ENCODE measurements at regions not wholly inside any gene's neighbourhood (a gene's known extent, or its start where the extent isn't known, plus 50 kb on each side); places are given as distances from the start of the nearest gene placed in this dataset.

DNA sequence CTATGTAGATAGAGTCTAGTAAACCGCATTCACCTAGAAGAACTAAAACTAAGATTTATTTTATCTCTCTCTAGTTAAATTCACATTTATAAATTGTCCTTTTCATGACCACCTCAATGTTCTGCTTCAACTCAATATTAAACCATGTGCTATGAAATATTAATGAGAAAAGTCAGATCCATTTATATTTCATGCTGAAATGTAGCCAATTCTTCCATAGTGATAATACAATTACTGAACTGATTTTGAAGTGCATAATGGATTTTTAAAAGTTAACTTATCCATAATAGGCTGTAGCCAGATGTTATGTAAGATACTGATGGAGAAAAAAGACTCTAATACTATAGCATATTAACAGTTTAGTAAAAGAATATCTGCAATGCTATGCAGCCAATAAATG is 479.7 kb upstream of the PCDH15 start:
- FAIRE-seq (no peak), DNase-seq (ENCODE audit: low read depth, low spot score) (no peak), ATAC-seq (no peak)
- ChIA-PET POLR2A (no interaction called here), SMC1A (ENCODE audit: uncharacterized antibody, unreplicated experiment) (no interaction called here), CTCF (no interaction called here), RAD21 (ENCODE audit: unreplicated experiment) (no interaction called here)
- H2AFZ ChIP-seq (ENCODE audit: control insufficient read depth, low read depth, low read length) = no peak overlapping the region
- no peak overlapping the region for H3K4me3 ChIP-seq
- H3K9ac ChIP-seq (ENCODE audit: control insufficient read depth, insufficient read depth, low read length) = no peak overlapping the region
- no peaks in the 10 kb centered on the region for H4K20me1 ChIP-seq (ENCODE audit: control insufficient read depth, insufficient read depth)
- H3K36me3 ChIP-seq (ENCODE audit: control insufficient read depth in 2 of 2, insufficient read depth in 2 of 2, low read length in 1 of 2) = no peaks in the 10 kb centered on the region
- intact Hi-C loops (cut with micrococcal nuclease; ENCODE audit: unreplicated experiment) (no loop called here), in situ Hi-C loops (cut with MboI) (no loop called here)
- H3K27ac ChIP-seq (ENCODE audit: control insufficient read depth, insufficient read depth) = no peak overlapping the region
- no peaks in the 10 kb centered on the region for H3K9me3 ChIP-seq (replicated peaks; ENCODE audit: control insufficient read depth, insufficient read depth, low read length)
- no peaks in the 10 kb centered on the region for H3K79me2 ChIP-seq (ENCODE audit: control insufficient read depth, insufficient read depth, low read length)
- BruUV-seq (replicated peaks) = no TSS peak
- TF ChIP-seq RBBP5 (conservative IDR thresholded peaks at IDR 0.05) (no peak), SPI1 (IDR thresholded peaks at IDR 0.05; ENCODE audit: borderline replicate concordance, insufficient read depth, low read depth, low read length) (no peak), NBN (IDR thresholded peaks at IDR 0.05) (no peak), CBX3 (IDR thresholded peaks at IDR 0.05; ENCODE audit: borderline replicate concordance, low read depth) (no peak), RAD51 (IDR thresholded peaks at IDR 0.05) (no peak), SUPT20H (IDR thresholded peaks at IDR 0.05; ENCODE audit: borderline replicate concordance, control insufficient read depth, low read depth, low read length) (no peak), ZNF24 (IDR thresholded peaks at IDR 0.05) (no peak)
- WGBS (ENCODE audit: insufficient coverage, insufficient replicate concordance, low lambda C conversion rate, missing lambda C conversion rate) = 63% methylated on average over 1 of the region's 1 CpG
- no peak overlapping the region for H3K4me2 ChIP-seq (ENCODE audit: control insufficient read depth, insufficient read depth)
- H3K27me3 ChIP-seq (replicated peaks in 1 of 2; ENCODE audit: control insufficient read depth in 2 of 2, insufficient read depth in 2 of 2, low read length in 1 of 2) = no peaks in the 10 kb centered on the region
- no peaks in the 10 kb centered on the region for H3K4me1 ChIP-seq (ENCODE audit: control insufficient read depth, insufficient read depth, low read length)

DNA sequence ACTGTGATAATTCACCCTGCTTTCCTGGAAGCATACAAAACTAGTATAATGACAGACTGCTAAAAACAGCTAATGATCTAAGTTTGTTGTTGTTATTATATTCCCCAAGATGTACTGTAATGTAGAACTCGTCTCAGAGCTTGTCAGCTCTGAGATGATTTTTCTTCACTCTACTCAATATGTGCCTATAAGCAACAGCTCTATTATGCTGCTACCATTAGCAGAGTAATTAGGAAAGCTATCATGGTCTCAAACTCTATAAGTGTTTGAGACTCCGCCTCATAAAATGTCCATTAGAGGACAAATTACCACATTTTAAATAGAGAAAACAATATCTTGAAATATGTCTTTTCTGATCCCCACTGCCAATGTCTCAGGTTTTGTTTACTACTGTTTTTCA is 476.5 kb upstream of the PCDH15 start:
- SMC1A ChIA-PET (ENCODE audit: uncharacterized antibody, unreplicated experiment) = interaction anchor here (1.1 to 1.3 kb wide), 3 partner anchors 10 to 19 kb away, joined by 3 to 5 read pairs (median 4); no protein-coding TSS in a partner anchor
- POLR2A ChIA-PET = no interaction called here
- Histone ChIP-seq H4K20me1 (ENCODE audit: control insufficient read depth, insufficient read depth) (no peaks in the 10 kb centered on the region), H2AFZ (ENCODE audit: control insufficient read depth, low read depth, low read length) (no peak overlapping the region), H3K36me3 (ENCODE audit: control insufficient read depth in 2 of 2, insufficient read depth in 2 of 2, low read length in 1 of 2) (no peaks in the 10 kb centered on the region), H3K79me2 (ENCODE audit: control insufficient read depth, insufficient read depth, low read length) (no peaks in the 10 kb centered on the region), H3K4me1 (ENCODE audit: control insufficient read depth, insufficient read depth, low read length) (no peaks in the 10 kb centered on the region), H3K27ac (ENCODE audit: control insufficient read depth, insufficient read depth) (no peak overlapping the region), H3K27me3 (replicated peaks in 1 of 2; ENCODE audit: control insufficient read depth in 2 of 2, insufficient read depth in 2 of 2, low read length in 1 of 2) (no peaks in the 10 kb centered on the region), H3K4me2 (ENCODE audit: control insufficient read depth, insufficient read depth) (no peak overlapping the region), H3K9ac (ENCODE audit: control insufficient read depth, insufficient read depth, low read length) (no peak overlapping the region), H3K9me3 (replicated peaks; ENCODE audit: control insufficient read depth, insufficient read depth, low read length) (no peaks in the 10 kb centered on the region), H3K4me3 (no peak overlapping the region)
- ATAC-seq = no peak
- 27% methylated on average over 2 of the region's 2 CpGs for WGBS (ENCODE audit: insufficient coverage, insufficient replicate concordance, low lambda C conversion rate, missing lambda C conversion rate)
- intact Hi-C loops (cut with micrococcal nuclease; ENCODE audit: unreplicated experiment) = no loop called here
- RAD21 ChIA-PET (ENCODE audit: unreplicated experiment) = no interaction called here
- DNase-seq (ENCODE audit: low read depth, low spot score) = no peak
- BruUV-seq (replicated peaks) = no TSS peak
- no peak for FAIRE-seq
- in situ Hi-C loops (cut with MboI) = no loop called here
- CTCF ChIA-PET = no interaction called here
- TF ChIP-seq MEF2A (IDR thresholded peaks at IDR 0.05; ENCODE audit: insufficient read depth, low read depth, low read length) = no peak
- TF ChIP-seq, protein P1, sequence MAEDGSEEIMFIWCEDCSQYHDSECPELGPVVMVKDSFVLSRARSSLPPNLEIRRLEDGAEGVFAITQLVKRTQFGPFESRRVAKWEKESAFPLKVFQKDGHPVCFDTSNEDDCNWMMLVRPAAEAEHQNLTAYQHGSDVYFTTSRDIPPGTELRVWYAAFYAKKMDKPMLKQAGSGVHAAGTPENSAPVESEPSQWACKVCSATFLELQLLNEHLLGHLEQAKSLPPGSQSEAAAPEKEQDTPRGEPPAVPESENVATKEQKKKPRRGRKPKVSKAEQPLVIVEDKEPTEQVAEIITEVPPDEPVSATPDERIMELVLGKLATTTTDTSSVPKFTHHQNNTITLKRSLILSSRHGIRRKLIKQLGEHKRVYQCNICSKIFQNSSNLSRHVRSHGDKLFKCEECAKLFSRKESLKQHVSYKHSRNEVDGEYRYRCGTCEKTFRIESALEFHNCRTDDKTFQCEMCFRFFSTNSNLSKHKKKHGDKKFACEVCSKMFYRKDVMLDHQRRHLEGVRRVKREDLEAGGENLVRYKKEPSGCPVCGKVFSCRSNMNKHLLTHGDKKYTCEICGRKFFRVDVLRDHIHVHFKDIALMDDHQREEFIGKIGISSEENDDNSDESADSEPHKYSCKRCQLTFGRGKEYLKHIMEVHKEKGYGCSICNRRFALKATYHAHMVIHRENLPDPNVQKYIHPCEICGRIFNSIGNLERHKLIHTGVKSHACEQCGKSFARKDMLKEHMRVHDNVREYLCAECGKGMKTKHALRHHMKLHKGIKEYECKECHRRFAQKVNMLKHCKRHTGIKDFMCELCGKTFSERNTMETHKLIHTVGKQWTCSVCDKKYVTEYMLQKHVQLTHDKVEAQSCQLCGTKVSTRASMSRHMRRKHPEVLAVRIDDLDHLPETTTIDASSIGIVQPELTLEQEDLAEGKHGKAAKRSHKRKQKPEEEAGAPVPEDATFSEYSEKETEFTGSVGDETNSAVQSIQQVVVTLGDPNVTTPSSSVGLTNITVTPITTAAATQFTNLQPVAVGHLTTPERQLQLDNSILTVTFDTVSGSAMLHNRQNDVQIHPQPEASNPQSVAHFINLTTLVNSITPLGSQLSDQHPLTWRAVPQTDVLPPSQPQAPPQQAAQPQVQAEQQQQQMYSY (CRISPR knock-in tag; IDR thresholded peaks at IDR 0.05) = no peak
- TF ChIP-seq, protein P2, sequence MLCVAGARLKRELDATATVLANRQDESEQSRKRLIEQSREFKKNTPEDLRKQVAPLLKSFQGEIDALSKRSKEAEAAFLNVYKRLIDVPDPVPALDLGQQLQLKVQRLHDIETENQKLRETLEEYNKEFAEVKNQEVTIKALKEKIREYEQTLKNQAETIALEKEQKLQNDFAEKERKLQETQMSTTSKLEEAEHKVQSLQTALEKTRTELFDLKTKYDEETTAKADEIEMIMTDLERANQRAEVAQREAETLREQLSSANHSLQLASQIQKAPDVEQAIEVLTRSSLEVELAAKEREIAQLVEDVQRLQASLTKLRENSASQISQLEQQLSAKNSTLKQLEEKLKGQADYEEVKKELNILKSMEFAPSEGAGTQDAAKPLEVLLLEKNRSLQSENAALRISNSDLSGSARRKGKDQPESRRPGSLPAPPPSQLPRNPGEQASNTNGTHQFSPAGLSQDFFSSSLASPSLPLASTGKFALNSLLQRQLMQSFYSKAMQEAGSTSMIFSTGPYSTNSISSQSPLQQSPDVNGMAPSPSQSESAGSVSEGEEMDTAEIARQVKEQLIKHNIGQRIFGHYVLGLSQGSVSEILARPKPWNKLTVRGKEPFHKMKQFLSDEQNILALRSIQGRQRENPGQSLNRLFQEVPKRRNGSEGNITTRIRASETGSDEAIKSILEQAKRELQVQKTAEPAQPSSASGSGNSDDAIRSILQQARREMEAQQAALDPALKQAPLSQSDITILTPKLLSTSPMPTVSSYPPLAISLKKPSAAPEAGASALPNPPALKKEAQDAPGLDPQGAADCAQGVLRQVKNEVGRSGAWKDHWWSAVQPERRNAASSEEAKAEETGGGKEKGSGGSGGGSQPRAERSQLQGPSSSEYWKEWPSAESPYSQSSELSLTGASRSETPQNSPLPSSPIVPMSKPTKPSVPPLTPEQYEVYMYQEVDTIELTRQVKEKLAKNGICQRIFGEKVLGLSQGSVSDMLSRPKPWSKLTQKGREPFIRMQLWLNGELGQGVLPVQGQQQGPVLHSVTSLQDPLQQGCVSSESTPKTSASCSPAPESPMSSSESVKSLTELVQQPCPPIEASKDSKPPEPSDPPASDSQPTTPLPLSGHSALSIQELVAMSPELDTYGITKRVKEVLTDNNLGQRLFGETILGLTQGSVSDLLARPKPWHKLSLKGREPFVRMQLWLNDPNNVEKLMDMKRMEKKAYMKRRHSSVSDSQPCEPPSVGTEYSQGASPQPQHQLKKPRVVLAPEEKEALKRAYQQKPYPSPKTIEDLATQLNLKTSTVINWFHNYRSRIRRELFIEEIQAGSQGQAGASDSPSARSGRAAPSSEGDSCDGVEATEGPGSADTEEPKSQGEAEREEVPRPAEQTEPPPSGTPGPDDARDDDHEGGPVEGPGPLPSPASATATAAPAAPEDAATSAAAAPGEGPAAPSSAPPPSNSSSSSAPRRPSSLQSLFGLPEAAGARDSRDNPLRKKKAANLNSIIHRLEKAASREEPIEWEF (IDR thresholded peaks at IDR 0.05; ENCODE audit: insufficient replicate concordance, low read depth, low read length) = no peak
